DMS114 treated with DMSO at 0.1 percent for 48 hours (cell line): ENCODE measurements at regions not wholly inside any gene's neighbourhood (a gene's known extent, or its start where the extent isn't known, plus 50 kb on each side); places are given as distances from the start of the nearest gene placed in this dataset.
A peak's percentile ranks its signal among the peaks of the same experiment; 100 is the strongest.
"Not testable (repeated sequence)": the region's sequence is repeated elsewhere in the genome, so short reads cannot be mapped to it uniquely, and the experiment has no call there.

Experiments used
- DNase-seq: peaks from one replicate; lab custom pipeline; 2025; ENCODE audit not compliant: unreplicated experiment; lab: John Stamatoyannopoulos, UW

DNA sequence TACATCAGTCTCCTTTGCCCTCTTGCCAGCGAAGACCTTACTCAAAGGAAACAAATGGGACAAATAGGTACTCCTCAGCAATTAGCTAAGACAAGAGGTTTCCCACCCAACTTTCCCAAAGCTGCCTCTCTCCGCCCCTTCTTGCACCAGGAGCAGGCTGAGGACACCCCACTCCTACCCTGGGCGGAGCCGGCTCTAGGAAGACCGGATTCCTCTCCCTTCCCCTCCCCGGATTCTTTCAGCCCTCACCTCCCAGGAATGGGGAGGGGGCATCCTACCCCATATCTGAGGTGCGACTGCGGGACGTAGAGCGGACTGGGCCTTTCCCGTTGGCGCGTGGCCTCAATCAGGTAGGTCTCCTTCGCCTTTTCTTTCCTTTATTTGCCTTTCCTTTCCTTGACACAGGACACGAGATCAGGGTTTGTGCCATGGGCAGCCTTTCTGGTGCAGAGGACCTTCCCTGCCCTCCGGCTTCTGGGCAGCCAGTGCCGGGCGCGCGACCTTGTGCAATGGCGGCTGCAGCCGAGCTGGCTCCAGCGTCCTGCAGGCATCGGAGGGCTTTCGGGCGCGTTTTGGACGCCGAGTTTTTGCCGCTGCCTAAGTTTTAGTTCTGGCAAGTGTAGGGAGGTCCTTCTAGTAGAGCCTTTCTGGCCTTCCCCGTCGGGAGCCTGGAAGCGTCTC is 279.9 kb downstream of the PLS3 start:
- DNase-seq, result not testable (repeated sequence)

DNA sequence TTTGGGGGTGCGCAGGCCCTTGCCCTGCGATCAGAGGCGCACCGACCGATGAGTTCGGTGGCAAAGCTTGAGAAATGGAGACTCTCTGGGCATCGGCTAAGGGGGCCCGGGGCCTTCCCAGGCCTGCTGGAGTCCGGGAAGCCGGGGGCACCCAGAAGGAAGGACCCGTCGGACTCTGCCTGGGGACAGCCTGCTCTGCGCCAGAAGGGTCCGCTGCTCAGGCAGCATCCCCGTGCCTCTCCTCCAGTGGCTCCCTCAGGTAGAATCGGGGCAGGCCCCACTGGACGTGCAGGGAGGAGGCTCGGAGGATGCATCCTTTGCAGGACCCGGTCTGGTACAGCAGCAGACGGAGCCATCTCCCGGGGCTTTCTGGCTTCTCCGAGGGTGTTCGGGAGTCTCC is 290.0 kb downstream of the PLS3 start:
- not testable (repeated sequence) for DNase-seq

GRCh38 chrX:115853260-115853659 is 292.3 kb downstream of the PLS3 start:
- DNase-seq, result not testable (repeated sequence)

GRCh38 chrX:115881170-115881569 is 289.4 kb upstream of the AGTR2 start:
- not testable (repeated sequence) for DNase-seq

DNA sequence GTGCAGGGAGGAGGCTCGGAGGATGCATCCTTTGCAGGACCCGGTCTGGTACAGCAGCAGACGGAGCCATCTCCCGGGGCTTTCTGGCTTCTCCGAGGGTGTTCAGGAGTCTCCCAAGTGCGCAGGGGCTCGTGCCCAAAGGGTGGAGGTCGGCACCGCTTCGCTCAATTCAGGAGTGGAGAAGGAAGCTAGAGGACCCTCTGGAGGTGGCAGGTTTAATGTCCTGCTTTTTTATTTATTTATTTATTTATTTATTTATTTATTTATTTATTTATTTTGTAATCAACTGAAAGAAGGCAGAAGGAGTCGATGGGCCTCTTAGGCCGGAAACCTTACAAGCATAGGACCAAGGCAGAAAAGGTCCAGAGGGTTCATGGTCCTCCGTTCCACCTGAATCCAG is 286.4 kb upstream of the AGTR2 start:
- DNase-seq, result not testable (repeated sequence)

GRCh38 chrX:115888041-115888440 is 282.5 kb upstream of the AGTR2 start:
- not testable (repeated sequence) for DNase-seq

DNA sequence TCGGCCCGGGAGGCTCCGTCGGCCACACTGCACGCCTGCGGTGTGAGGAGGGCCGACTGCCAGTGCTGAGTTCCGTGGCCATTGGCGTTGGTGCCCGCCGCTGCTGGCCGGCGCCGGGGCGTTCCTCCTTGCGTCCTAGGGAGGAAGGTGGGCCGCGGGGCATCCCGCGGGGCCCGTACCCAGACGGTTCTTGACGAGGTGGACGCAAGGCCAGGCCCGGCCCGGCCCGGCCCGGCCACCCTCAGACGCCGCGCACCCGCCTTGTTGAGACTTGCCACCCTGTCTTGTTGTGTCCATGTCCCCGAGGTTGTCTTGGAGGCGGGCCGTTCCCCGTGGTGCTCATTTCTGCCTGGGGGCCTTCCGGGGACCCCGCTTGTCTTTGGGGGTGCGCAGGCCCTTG is 282.0 kb upstream of the AGTR2 start:
- DNase-seq, result not testable (repeated sequence)

- no peak for DNase-seq
These were observed 281.2 kb upstream of the AGTR2 start for GRCh38 chrX:115889121-115889890.

DNA sequence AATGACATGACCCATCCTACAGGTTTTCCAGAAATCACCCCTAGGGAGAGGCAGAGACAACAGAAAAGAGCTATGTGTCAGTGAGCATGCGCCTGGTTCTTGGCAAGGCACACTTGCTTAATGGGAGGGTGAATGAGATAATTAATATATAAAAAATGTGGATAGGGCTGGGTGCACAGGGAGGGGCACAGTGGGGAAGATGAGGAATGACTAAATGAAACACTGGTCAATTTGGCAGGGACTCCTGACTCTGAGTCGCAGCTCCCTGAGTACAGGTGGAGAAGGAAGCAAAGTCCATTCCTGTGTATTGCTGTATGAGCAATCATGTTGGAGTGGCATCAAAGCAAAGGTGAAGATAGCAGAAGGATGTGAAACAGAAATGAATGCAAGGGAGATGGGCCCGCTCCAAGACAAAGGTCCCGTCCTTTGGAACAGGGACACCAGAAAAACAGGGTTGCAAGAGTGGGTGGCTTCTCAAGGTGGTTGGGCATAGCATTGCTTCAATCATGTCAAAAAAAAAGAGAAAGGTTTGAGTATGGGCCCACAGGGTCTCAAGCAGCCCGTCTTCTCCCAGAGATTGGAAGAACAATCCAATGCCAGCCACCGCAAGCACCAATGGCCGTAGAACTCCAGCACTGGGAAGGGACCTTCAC is 278.4 kb upstream of the AGTR2 start:
- no peak for DNase-seq

DNA sequence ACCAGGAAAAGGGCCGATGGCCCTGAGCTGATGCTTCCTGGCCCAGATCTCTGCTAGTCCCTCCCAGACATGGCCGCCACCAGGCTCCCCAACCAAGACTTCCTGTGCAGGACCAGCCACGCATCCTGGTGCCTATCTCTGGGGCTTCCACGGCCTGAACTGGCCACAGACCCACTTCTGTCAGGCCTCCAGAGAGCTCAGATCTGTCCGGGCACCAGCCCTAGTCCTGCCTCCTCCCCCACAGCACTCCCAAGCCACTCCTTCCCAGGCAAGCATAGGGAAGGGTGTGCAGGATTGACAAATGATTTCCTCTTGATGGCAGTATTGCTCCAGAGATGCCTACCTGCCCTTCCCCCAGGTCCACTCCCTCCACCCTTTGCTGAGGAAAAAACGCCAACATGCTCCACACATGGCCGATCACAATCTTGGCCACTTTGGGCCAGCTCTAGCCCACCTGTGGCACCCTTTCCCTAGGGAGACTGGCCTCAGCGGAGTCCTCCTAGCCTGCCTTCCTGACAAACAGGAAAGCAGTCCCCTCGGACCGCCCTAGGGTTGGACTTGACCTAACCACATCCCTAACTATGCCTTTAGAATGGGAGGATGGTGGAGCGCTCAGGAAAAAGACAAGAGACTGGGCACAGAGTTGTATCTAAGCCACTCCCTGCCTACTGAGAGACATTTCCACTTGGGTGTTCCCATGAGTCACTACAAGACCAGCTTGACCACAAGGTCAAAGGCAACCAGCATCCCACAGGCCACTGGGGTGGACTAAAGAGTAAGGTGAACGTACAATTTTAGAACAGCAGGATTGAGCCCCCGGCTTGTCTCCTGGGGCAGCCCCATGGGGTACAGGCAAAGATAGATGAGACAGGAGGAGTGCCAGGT is 277.5 kb upstream of the AGTR2 start:
- DNase-seq, result no peak

GRCh38 chrX:115894087-115894486 is 276.5 kb upstream of the AGTR2 start:
- DNase-seq, result peak; percentile 3

DNA sequence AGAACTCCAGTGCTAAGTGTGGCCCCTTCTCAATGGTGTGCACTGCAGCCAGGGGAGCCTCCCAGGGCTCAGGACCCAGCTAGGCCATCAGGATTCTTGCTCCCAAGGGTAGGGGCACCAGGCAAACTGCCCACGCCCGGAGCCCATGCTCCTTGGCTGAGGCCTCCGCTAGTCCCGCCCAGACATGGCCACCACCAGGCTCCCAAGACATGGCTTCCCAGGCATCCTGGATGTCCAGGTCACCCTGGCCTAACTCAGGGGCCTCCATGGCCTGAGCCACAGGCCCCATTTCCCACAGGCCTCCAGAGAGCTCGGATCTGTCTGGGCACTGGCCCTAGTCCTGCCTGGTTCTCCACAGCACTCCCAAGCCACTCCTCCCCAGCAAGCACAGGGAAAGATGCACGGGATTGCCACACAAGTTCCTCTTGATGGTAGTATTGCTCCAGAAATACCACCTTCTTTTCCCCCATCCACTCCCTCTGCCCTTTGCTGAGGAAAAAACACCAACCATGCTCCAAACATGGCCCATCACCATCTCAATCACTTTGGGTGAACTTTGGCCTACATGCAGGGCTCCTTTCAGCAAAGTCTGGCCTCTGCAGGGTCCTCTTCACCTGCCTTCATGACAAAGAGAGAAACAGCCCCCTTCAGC is 274.7 kb upstream of the AGTR2 start:
- no peak for DNase-seq

GRCh38 chrX:115896362-115896761 is 274.2 kb upstream of the AGTR2 start:
- DNase-seq, result no peak

GRCh38 chrX:115897956-115898355 is 272.6 kb upstream of the AGTR2 start:
- no peak for DNase-seq

GRCh38 chrX:115898382-115899001 is 272.1 kb upstream of the AGTR2 start:
- DNase-seq, result no peak

DNA sequence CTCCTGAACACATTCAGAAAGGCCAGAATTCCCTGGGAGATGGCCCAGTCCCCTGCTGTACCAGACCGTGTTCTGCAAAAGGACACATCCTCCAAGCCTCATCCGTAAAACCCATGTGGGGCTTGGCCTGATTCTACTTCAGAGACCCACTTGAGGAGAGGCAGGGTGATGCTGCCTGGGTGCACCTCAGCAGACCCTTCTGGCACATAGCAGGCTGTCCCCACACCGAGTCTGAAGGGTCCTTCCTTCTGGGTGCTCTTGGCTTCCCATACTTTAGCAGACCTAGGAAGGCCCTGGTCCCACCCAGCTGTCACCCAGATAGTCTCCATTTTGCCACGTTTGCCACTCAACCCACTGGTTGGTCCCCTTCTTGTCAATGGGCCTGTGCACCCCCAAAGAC is 270.1 kb upstream of the AGTR2 start:
- DNase-seq, result no peak

DNA sequence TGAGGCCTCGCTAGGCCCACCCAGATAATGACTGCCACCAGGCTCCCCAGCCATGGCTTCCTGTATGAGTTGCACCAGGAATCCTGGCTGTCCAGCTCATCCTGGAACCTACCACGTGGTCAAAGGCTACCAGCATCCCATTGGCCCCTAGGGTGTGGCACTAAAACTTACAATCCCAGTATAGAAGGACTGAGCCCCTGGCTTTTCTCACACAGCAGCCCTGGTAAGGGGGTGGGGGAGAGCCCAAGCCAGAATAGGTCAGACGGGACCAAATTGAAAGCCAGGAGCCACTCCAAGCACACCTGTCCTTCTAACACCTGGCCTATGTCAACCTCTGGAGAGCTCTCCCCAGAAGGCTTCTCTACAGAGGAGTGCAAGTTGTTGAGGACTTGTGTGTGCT is 269.3 kb upstream of the AGTR2 start:
- DNase-seq, result no peak

DNA sequence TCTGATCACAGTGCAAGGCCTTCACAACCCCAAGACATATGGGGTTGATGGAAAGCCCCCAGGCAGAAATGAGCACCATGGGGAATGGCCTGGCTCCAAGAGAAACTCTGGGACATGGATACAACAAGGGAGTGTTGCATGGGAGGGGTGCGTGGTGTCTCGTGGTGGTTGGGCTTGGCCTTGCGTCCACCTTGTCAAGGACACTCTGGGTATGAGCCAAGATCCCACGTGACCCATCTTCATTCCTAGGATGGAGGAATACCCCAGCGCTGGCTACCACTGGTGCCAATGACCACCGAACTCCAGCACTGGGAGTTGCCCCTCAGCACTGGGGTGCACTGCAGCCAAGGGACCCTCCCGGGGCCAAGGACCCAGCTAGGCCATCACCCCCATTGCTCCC is 267.5 kb upstream of the AGTR2 start:
- no peak for DNase-seq

GRCh38 chrX:115906276-115906675 is 264.3 kb upstream of the AGTR2 start:
- no peak for DNase-seq

GRCh38 chrX:115906881-115907280 is 263.7 kb upstream of the AGTR2 start:
- DNase-seq, result no peak
